ENCODE measurements at regions not wholly inside any gene's neighbourhood (a gene's known extent, or its start where the extent isn't known, plus 50 kb on each side); places are given as distances from the start of the nearest gene placed in this dataset.

- TF ChIP-seq CTCF (conservative IDR thresholded peaks at IDR 0.05), result no peak
- no peak for TF ChIP-seq ZFX (IDR thresholded peaks at IDR 0.05)
These were observed 209.4 kb downstream of the LRIG3 start for GRCh38 chr12:58710901-58711300.

All from C4-2B (cell line).